NCI-H1105 treated with DMSO at 0.1 percent for 48 hours (cell line): ENCODE measurements at regions not wholly inside any gene's neighbourhood (a gene's known extent, or its start where the extent isn't known, plus 50 kb on each side); places are given as distances from the start of the nearest gene placed in this dataset.
A peak's percentile ranks its signal among the peaks of the same experiment; 100 is the strongest.

Experiments used
- DNase-seq: peaks from one replicate; lab custom pipeline; 2025; lab: John Stamatoyannopoulos, UW

- no peak for DNase-seq
These were observed 329.2 kb upstream of the NPVF start for GRCh38 chr7:25557379-25557917.

GRCh38 chr7:25557930-25558329 lies 329.6 kb upstream of the NPVF start:
- DNase-seq: no peak

- DNase-seq: no peak
These were observed 330.3 kb upstream of the NPVF start for GRCh38 chr7:25558605-25559004.

GRCh38 chr7:25559581-25560367 lies 331.5 kb upstream of the NPVF start:
- DNase-seq: no peak

GRCh38 chr7:25562673-25563182 lies 334.4 kb upstream of the NPVF start:
- DNase-seq: peak; percentile 7

GRCh38 chr7:25565002-25565401 lies 336.7 kb upstream of the NPVF start:
- DNase-seq: no peak

GRCh38 chr7:25565949-25566348 lies 337.7 kb upstream of the NPVF start:
- DNase-seq: peak; percentile 79

GRCh38 chr7:25567430-25567829 lies 339.1 kb upstream of the NPVF start:
- DNase-seq: no peak

GRCh38 chr7:25569765-25570164 lies 341.5 kb upstream of the NPVF start:
- no peak for DNase-seq

- DNase-seq: no peak
These were observed 344.1 kb upstream of the NPVF start for GRCh38 chr7:25572423-25572822.

- DNase-seq: no peak
These were observed 346.5 kb upstream of the NPVF start for GRCh38 chr7:25574828-25575227.

GRCh38 chr7:25575634-25576033 lies 347.3 kb upstream of the NPVF start:
- no peak for DNase-seq

GRCh38 chr7:25578991-25579777 lies 350.9 kb upstream of the NPVF start:
- no peak for DNase-seq

- DNase-seq: no peak
These were observed 351.4 kb upstream of the NPVF start for GRCh38 chr7:25579778-25580075.

GRCh38 chr7:25580141-25580540 lies 351.9 kb upstream of the NPVF start:
- DNase-seq: no peak

GRCh38 chr7:25583621-25584020 lies 355.3 kb upstream of the NPVF start:
- DNase-seq: no peak

GRCh38 chr7:25584112-25584938 lies 356.0 kb upstream of the NPVF start:
- DNase-seq: no peak

GRCh38 chr7:25586513-25586912 lies 358.2 kb upstream of the NPVF start:
- no peak for DNase-seq

- no peak for DNase-seq
These were observed 365.8 kb upstream of the NPVF start for GRCh38 chr7:25594122-25594521.

- no peak for DNase-seq
These were observed 366.4 kb upstream of the NPVF start for GRCh38 chr7:25594728-25595127.

- DNase-seq: no peak
These were observed 367.7 kb upstream of the NPVF start for GRCh38 chr7:25595996-25596395.

GRCh38 chr7:25596443-25596842 lies 368.2 kb upstream of the NPVF start:
- DNase-seq: no peak
